ENCODE measurements at regions not wholly inside any gene's neighbourhood (a gene's known extent, or its start where the extent isn't known, plus 50 kb on each side); places are given as distances from the start of the nearest gene placed in this dataset.

DNA sequence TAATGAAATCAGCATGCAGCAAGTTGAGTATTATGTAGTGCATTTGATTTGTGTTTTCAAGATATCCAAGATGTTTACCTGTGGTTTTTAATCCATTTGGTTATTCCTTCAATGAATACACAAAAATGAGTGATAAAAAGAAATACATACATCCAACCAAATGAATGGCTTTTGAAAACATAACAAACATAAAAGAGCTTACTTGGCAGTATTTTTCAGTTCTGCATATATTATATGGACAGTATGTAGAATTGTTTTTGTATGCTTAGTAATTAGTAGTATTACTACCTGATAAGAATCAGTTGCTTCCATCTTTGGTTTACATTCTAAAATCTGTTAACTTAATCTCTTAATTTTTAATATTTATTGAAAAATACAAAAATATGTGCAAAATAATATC lies 908.9 kb upstream of the AGA start:
- no peak overlapping the region for H3K4me3 ChIP-seq (ENCODE audit: low read depth, low read length)
- TF ChIP-seq, protein P1, sequence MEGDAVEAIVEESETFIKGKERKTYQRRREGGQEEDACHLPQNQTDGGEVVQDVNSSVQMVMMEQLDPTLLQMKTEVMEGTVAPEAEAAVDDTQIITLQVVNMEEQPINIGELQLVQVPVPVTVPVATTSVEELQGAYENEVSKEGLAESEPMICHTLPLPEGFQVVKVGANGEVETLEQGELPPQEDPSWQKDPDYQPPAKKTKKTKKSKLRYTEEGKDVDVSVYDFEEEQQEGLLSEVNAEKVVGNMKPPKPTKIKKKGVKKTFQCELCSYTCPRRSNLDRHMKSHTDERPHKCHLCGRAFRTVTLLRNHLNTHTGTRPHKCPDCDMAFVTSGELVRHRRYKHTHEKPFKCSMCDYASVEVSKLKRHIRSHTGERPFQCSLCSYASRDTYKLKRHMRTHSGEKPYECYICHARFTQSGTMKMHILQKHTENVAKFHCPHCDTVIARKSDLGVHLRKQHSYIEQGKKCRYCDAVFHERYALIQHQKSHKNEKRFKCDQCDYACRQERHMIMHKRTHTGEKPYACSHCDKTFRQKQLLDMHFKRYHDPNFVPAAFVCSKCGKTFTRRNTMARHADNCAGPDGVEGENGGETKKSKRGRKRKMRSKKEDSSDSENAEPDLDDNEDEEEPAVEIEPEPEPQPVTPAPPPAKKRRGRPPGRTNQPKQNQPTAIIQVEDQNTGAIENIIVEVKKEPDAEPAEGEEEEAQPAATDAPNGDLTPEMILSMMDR (IDR thresholded peaks at IDR 0.05; ENCODE audit: insufficient read depth, low read depth, low read length), result no peak
- DNase-seq (ENCODE audit: low read depth), result no peak

DNA sequence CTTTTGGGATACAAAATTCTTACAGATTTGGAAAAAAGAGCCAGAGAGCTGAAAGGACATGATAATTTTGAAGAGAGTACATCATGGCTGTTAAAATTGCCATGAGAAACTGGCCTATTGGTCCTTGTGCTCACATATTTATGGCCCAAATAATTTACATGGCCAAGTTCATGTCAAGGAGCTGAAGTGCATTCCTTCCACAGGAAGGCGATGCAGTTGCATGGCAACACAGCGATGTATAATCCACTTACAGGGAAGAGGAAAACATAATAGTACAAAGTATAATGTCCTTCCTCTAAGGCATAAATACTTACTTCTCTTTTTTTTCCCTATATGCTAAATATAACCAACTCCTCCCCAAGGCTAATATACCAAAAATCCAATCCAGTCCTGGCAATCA lies 914.5 kb upstream of the AGA start:
- no peak for DNase-seq (ENCODE audit: low read depth)
- TF ChIP-seq, protein P1 (IDR thresholded peaks at IDR 0.05; ENCODE audit: insufficient read depth, low read depth, low read length), result no peak
- H3K4me3 ChIP-seq (ENCODE audit: low read depth, low read length), result no peak overlapping the region

- no peak for DNase-seq (ENCODE audit: low read depth)
- TF ChIP-seq, protein P1 (IDR thresholded peaks at IDR 0.05; ENCODE audit: insufficient read depth, low read depth, low read length), result no peak
- no peak overlapping the region for H3K4me3 ChIP-seq (ENCODE audit: low read depth, low read length)
Measured at GRCh38 chr4:178385481-178385880, 943.2 kb upstream of the AGA start.

- TF ChIP-seq, protein P1 (IDR thresholded peaks at IDR 0.05; ENCODE audit: insufficient read depth, low read depth, low read length), result no peak
- H3K4me3 ChIP-seq (ENCODE audit: low read depth, low read length), result no peak overlapping the region
- no peak for DNase-seq (ENCODE audit: low read depth)
Measured at GRCh38 chr4:178387756-178388155, 945.5 kb upstream of the AGA start.

- no peak overlapping the region for H3K4me3 ChIP-seq (ENCODE audit: low read depth, low read length)
- TF ChIP-seq, protein P1 (IDR thresholded peaks at IDR 0.05; ENCODE audit: insufficient read depth, low read depth, low read length), result no peak
- DNase-seq (ENCODE audit: low read depth), result no peak
Measured at GRCh38 chr4:178395798-178396197, 953.6 kb upstream of the AGA start.

GRCh38 chr4:178412455-178412854 lies 970.2 kb upstream of the AGA start:
- TF ChIP-seq, protein P1 (IDR thresholded peaks at IDR 0.05; ENCODE audit: insufficient read depth, low read depth, low read length), result no peak
- no peak for DNase-seq (ENCODE audit: low read depth)
- H3K4me3 ChIP-seq (ENCODE audit: low read depth, low read length), result no peak overlapping the region

GRCh38 chr4:178414042-178414441 lies 971.8 kb upstream of the AGA start:
- no peak overlapping the region for H3K4me3 ChIP-seq (ENCODE audit: low read depth, low read length)
- TF ChIP-seq, protein P1 (IDR thresholded peaks at IDR 0.05; ENCODE audit: insufficient read depth, low read depth, low read length), result no peak
- no peak for DNase-seq (ENCODE audit: low read depth)
